ENCODE measurements at regions not wholly inside any gene's neighbourhood (a gene's known extent, or its start where the extent isn't known, plus 50 kb on each side); places are given as distances from the start of the nearest gene placed in this dataset.

DNA sequence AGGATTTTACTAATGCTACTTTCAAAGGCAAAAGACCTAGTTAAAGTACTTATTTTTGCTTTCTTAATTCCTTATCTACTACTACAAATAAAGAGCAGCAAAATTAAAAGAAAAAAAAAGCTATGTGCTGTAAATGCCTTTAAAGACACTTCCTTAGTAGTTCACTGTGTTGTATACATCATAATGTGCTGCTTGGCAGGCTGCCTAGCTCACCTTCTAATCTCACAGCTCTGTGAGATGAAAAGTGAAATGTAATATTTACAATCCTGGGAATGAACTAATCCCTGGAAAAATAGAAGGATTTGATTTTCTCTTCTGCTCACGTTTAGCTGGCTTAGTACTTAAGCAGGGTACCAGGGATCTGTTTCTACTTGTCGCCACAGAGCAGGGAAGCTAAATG lies 184.4 kb upstream of the ALG10B start:
- WGBS, 4 donors: 35 to 63% (median 51%) methylated on average over 2 of the region's 2 CpGs

DNA sequence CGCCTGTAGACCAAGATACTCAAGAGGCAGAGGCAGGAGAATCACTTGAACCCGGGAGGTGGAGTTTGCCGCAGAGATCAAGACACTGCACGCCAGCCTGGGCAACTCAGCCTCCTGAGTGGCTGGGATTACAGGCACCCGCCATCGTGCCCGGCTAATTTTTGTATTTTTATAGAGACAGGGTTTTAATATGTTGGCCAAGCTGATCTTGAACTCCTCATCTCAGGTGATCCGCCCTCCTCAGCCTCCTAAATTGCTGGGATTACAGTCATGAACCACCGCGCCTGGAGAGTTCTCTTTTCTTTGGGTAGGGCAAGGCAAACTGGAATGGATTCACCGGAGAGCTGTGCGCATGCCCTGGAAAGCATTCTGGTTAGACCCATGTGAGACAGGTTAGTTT lies 179.3 kb upstream of the ALG10B start:
- intact Hi-C loops (cut with DNase I): loop anchor here in 1 of 2 donors (2.0 kb wide), 1 partner anchor 178 kb away; no protein-coding TSS in a partner anchor
- Histone ChIP-seq H3K27ac (no peak overlapping the region), H3K27me3 (peaks cover 7% of the 10 kb centered on the region), H3K4me3 (no peak overlapping the region), H3K9me3 (replicated peaks in 1 of 3) (no peaks in the 10 kb centered on the region), H3K4me1 (replicated peaks in 1 of 2) (no peaks in the 10 kb centered on the region), H3K36me3 (replicated peaks in 1 of 2) (no peaks in the 10 kb centered on the region)
- TF ChIP-seq, protein P1, sequence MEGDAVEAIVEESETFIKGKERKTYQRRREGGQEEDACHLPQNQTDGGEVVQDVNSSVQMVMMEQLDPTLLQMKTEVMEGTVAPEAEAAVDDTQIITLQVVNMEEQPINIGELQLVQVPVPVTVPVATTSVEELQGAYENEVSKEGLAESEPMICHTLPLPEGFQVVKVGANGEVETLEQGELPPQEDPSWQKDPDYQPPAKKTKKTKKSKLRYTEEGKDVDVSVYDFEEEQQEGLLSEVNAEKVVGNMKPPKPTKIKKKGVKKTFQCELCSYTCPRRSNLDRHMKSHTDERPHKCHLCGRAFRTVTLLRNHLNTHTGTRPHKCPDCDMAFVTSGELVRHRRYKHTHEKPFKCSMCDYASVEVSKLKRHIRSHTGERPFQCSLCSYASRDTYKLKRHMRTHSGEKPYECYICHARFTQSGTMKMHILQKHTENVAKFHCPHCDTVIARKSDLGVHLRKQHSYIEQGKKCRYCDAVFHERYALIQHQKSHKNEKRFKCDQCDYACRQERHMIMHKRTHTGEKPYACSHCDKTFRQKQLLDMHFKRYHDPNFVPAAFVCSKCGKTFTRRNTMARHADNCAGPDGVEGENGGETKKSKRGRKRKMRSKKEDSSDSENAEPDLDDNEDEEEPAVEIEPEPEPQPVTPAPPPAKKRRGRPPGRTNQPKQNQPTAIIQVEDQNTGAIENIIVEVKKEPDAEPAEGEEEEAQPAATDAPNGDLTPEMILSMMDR (IDR thresholded peaks at IDR 0.05): no peak
- no peak for TF ChIP-seq POLR2A (IDR thresholded peaks at IDR 0.05)
- peak in 1 of 7 donors; percentile 34 for DNase-seq
- WGBS, 4 donors: 81 to 90% (median 83%) methylated on average over 11 to 12 of the region's 12 CpGs

More for the DNA sequence above, 184.4 kb upstream of the ALG10B start:
- no peak for TF ChIP-seq POLR2A (IDR thresholded peaks at IDR 0.05)
- TF ChIP-seq, protein P1 (IDR thresholded peaks at IDR 0.05): no peak
- Histone ChIP-seq H3K36me3 (replicated peaks in 1 of 2) (no peaks in the 10 kb centered on the region), H3K27me3 (no peaks in the 10 kb centered on the region), H3K9me3 (replicated peaks in 1 of 3) (no peaks in the 10 kb centered on the region), H3K4me3 (no peak overlapping the region), H3K27ac (no peak overlapping the region), H3K4me1 (replicated peaks in 1 of 2) (no peaks in the 10 kb centered on the region)
- intact Hi-C loops (cut with DNase I): no loop called here
- no peak for DNase-seq

DNA sequence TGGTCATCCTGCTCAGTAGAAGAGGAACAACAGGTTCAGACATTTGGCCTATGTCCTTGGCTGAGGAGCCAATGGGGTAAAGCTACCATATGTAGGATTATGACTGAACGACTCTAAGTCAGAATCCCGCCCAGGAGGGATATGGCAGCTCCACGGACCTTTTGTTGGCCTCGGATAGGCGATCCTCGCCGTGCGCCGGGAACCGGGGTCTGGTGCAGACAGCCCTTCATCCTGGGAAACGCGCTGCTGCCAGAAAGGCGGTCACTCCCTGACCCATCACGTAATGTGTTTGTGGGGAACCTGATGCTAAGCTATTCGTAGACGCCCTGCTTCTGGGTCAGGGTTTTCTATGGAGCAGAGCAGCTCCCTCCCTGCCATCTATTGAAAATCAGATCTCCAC lies 178.9 kb upstream of the ALG10B start:
- no peak for TF ChIP-seq POLR2A (IDR thresholded peaks at IDR 0.05)
- TF ChIP-seq, protein P1 (IDR thresholded peaks at IDR 0.05): no peak
- DNase-seq: peak in 1 of 7 donors; percentile 36
- no peaks in the 10 kb centered on the region for H3K4me1 ChIP-seq (replicated peaks in 1 of 2)

DNA sequence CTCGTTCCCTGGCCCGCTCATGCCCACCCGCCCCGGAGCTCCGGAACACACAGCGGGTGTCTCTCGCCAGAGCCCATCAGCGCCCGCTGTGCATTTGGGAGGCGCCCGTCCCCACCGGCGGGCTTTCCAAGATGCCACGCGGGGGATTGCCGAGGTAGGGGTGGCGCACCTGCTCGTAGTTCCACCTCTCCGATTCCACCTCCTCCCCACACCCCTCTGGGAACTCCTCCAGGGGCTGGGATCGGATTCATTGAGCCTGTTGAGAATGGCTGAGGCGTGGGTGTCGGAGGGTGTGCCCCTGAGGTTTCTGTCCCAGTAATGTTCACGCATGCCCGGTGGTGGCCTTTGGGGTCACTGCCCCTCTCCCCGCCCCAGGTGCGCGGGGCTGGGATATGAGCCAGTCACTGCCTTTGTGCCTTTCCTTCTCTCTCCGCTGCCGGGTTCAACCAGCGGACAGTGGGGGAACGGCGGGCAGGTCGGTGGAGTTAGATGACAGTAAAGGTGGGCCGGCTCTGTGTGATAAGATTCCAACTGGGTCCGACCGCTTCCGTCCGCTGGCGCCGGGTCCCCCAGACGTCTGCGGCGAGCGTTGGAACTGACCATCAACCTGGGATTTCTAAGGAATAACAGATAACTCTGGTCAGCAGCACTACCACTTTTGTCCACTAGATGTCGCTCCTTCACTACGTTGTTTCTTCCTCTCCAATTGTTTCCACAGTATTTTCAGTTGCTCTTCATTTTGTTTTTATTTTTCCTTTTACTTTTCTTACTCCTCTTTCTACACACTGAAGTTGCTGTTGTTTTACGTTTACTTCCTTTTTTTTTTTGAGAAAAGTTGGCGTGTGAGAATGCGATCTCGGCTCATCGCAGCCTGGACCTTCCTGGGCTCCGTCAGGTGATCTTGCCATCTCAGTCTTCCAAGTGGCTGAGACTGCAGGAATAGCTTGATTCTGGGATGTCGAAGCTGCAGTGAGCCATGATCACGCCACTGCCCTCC lies 178.1 kb upstream of the ALG10B start:
- no peaks in the 10 kb centered on the region for H3K4me1 ChIP-seq (replicated peaks in 1 of 2)
- peak overlapping the region in 1 of 4 donors; percentile 38 for H3K4me3 ChIP-seq
- intact Hi-C loops (cut with DNase I): no loop called here
- TF ChIP-seq POLR2A (IDR thresholded peaks at IDR 0.05): no peak
- TF ChIP-seq, protein P1 (IDR thresholded peaks at IDR 0.05): peak; percentile 94 to 99 (median 99)
- peak; percentile 51 to 90 (median 80) for DNase-seq
- H3K27me3 ChIP-seq: peaks cover 7% of the 10 kb centered on the region
- no peak overlapping the region for H3K27ac ChIP-seq
- no peaks in the 10 kb centered on the region for H3K9me3 ChIP-seq (replicated peaks in 1 of 3)
- WGBS, 4 donors: 6 to 19% (median 8%) methylated on average over 39 to 54 of the region's 54 CpGs
- no peaks in the 10 kb centered on the region for H3K36me3 ChIP-seq (replicated peaks in 1 of 2)

More for the DNA sequence above, 178.9 kb upstream of the ALG10B start:
- 40 to 50% (median 45%) methylated on average over 5 to 16 of the region's 16 CpGs for WGBS, 4 donors
- no peaks in the 10 kb centered on the region for H3K9me3 ChIP-seq (replicated peaks in 1 of 3)
- H3K27ac ChIP-seq: no peak overlapping the region
- H3K36me3 ChIP-seq (replicated peaks in 1 of 2): no peaks in the 10 kb centered on the region
- H3K27me3 ChIP-seq: peaks cover 7% of the 10 kb centered on the region
- intact Hi-C loops (cut with DNase I): loop anchor here in 1 of 2 donors (2.0 kb wide), 1 partner anchor 177 kb away; no protein-coding TSS in a partner anchor
- no peak overlapping the region for H3K4me3 ChIP-seq

All from adrenal gland (tissue), 9 donors.